ENCODE measurements at regions not wholly inside any gene's neighbourhood (a gene's known extent, or its start where the extent isn't known, plus 50 kb on each side); places are given as distances from the start of the nearest gene placed in this dataset.

GRCh38 chr21:23887725-23888306 is 1719.5 kb downstream of the MRPL39 start:
- no peaks in the 10 kb centered on the region for H4K20me1 ChIP-seq (ENCODE audit: insufficient read depth, low read length)

GRCh38 chr21:23886828-23887724 is 1720.2 kb downstream of the MRPL39 start:
- DNase-seq (ENCODE audit: low read depth), result no peak
- H3K9me3 ChIP-seq (ENCODE audit: insufficient read depth, low read depth, low read length), result no peaks in the 10 kb centered on the region
- peaks cover 2% of the 10 kb centered on the region for H3K27me3 Mint-ChIP-seq (ENCODE audit: low read depth, unreplicated experiment)
- no peaks in the 10 kb centered on the region for H3K27me3 ChIP-seq (ENCODE audit: insufficient read depth, low read length)
- H3K4me2 ChIP-seq (ENCODE audit: low read length), result no peak overlapping the region
- H3K36me3 ChIP-seq (ENCODE audit: insufficient read depth, low read length), result no peaks in the 10 kb centered on the region
- no peaks in the 10 kb centered on the region for H3K4me1 Mint-ChIP-seq (ENCODE audit: low read depth, unreplicated experiment)
- no peaks in the 10 kb centered on the region for H3K36me3 Mint-ChIP-seq (ENCODE audit: low read depth, unreplicated experiment)
- no peaks in the 10 kb centered on the region for H4K20me1 ChIP-seq (ENCODE audit: insufficient read depth, low read length)
- H3K27ac Mint-ChIP-seq (ENCODE audit: unreplicated experiment), result no peak overlapping the region
- no peaks in the 10 kb centered on the region for H3K4me1 ChIP-seq (ENCODE audit: insufficient read depth, low read length)
- H3K4me3 ChIP-seq (ENCODE audit: insufficient read depth, low read depth, low read length), result no peak overlapping the region
- no peaks in the 10 kb centered on the region for H3K79me2 ChIP-seq (ENCODE audit: insufficient read depth, low read length)
- no peak overlapping the region for H2AFZ ChIP-seq (ENCODE audit: low read depth, low read length)
- H3K9me3 Mint-ChIP-seq (ENCODE audit: unreplicated experiment), result no peaks in the 10 kb centered on the region
- TF ChIP-seq CTCF (IDR thresholded peaks at IDR 0.05; ENCODE audit: insufficient read depth, low read depth, low read length), result no peak
- no peak for TF ChIP-seq EZH2 (IDR thresholded peaks at IDR 0.05; ENCODE audit: insufficient read depth, low read length)
- H3K4me3 Mint-ChIP-seq (ENCODE audit: unreplicated experiment), result no peak overlapping the region
- no peak for FAIRE-seq
- H3K27ac ChIP-seq (ENCODE audit: low read depth, low read length), result no peak overlapping the region
- no peak overlapping the region for H3K9ac ChIP-seq (ENCODE audit: low read length)

More at GRCh38 chr21:23887725-23888306, 1719.5 kb downstream of the MRPL39 start:
- no peak overlapping the region for H3K9ac ChIP-seq (ENCODE audit: low read length)
- no peak overlapping the region for H3K4me3 ChIP-seq (ENCODE audit: insufficient read depth, low read depth, low read length)
- H3K4me2 ChIP-seq (ENCODE audit: low read length), result no peak overlapping the region
- peaks cover 2% of the 10 kb centered on the region for H3K27me3 Mint-ChIP-seq (ENCODE audit: low read depth, unreplicated experiment)
- no peak overlapping the region for H3K4me3 Mint-ChIP-seq (ENCODE audit: unreplicated experiment)
- no peak for FAIRE-seq
- H3K27me3 ChIP-seq (ENCODE audit: insufficient read depth, low read length), result no peaks in the 10 kb centered on the region
- H3K9me3 ChIP-seq (ENCODE audit: insufficient read depth, low read depth, low read length), result no peaks in the 10 kb centered on the region
- TF ChIP-seq CTCF (IDR thresholded peaks at IDR 0.05; ENCODE audit: insufficient read depth, low read depth, low read length) (no peak), EZH2 (IDR thresholded peaks at IDR 0.05; ENCODE audit: insufficient read depth, low read length) (no peak)
- H3K36me3 ChIP-seq (ENCODE audit: insufficient read depth, low read length), result no peaks in the 10 kb centered on the region
- H3K36me3 Mint-ChIP-seq (ENCODE audit: low read depth, unreplicated experiment), result no peaks in the 10 kb centered on the region
- no peak for DNase-seq (ENCODE audit: low read depth)
- H3K79me2 ChIP-seq (ENCODE audit: insufficient read depth, low read length), result no peaks in the 10 kb centered on the region
- H3K4me1 Mint-ChIP-seq (ENCODE audit: low read depth, unreplicated experiment), result no peaks in the 10 kb centered on the region
- H3K27ac Mint-ChIP-seq (ENCODE audit: unreplicated experiment), result no peak overlapping the region
- H3K9me3 Mint-ChIP-seq (ENCODE audit: unreplicated experiment), result no peaks in the 10 kb centered on the region
- no peak overlapping the region for H2AFZ ChIP-seq (ENCODE audit: low read depth, low read length)
- H3K4me1 ChIP-seq (ENCODE audit: insufficient read depth, low read length), result no peaks in the 10 kb centered on the region
- H3K27ac ChIP-seq (ENCODE audit: low read depth, low read length), result no peak overlapping the region

GRCh38 chr21:23881783-23882182 is 1725.5 kb downstream of the MRPL39 start:
- Mint-ChIP-seq H3K9me3 (ENCODE audit: unreplicated experiment) (no peaks in the 10 kb centered on the region), H3K27me3 (ENCODE audit: low read depth, unreplicated experiment) (peaks cover 2% of the 10 kb centered on the region), H3K36me3 (ENCODE audit: low read depth, unreplicated experiment) (no peaks in the 10 kb centered on the region), H3K27ac (ENCODE audit: unreplicated experiment) (no peak overlapping the region), H3K4me3 (ENCODE audit: unreplicated experiment) (no peak overlapping the region), H3K4me1 (ENCODE audit: low read depth, unreplicated experiment) (no peaks in the 10 kb centered on the region)
- Histone ChIP-seq H3K4me3 (ENCODE audit: insufficient read depth, low read depth, low read length) (no peak overlapping the region), H3K4me1 (ENCODE audit: insufficient read depth, low read length) (no peaks in the 10 kb centered on the region), H3K9ac (ENCODE audit: low read length) (no peak overlapping the region), H3K4me2 (ENCODE audit: low read length) (no peak overlapping the region), H3K9me3 (ENCODE audit: insufficient read depth, low read depth, low read length) (no peaks in the 10 kb centered on the region), H2AFZ (ENCODE audit: low read depth, low read length) (no peak overlapping the region), H3K79me2 (ENCODE audit: insufficient read depth, low read length) (no peaks in the 10 kb centered on the region), H3K27ac (ENCODE audit: low read depth, low read length) (no peak overlapping the region), H4K20me1 (ENCODE audit: insufficient read depth, low read length) (no peaks in the 10 kb centered on the region), H3K36me3 (ENCODE audit: insufficient read depth, low read length) (no peaks in the 10 kb centered on the region), H3K27me3 (ENCODE audit: insufficient read depth, low read length) (no peaks in the 10 kb centered on the region)
- TF ChIP-seq CTCF (IDR thresholded peaks at IDR 0.05; ENCODE audit: insufficient read depth, low read depth, low read length) (no peak), EZH2 (IDR thresholded peaks at IDR 0.05; ENCODE audit: insufficient read depth, low read length) (no peak)
- DNase-seq (ENCODE audit: low read depth) (no peak), FAIRE-seq (no peak)

Data from astrocyte (in vitro differentiated cells and primary cell).